ENCODE measurements at regions not wholly inside any gene's neighbourhood (a gene's known extent, or its start where the extent isn't known, plus 50 kb on each side); places are given as distances from the start of the nearest gene placed in this dataset.

DNA sequence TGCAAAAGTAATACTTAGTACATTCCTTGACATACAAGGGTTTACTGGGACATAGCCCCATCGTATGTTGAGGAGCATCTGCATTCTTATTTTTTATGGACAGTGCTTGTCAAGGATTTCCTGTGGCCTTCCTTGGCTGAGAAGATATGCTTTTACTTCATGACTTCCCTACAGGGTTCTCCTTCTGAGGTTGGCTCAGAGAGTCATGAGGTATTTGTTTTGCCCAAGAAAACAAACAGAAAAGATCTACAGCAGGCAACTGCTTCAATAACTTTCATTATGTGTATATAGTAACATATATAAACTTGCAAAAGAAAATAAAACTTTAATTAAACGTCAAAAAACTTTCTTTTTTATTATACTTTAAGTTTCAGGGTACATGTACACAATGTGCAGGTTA, 577.2 kb upstream of the SEMA3D start:
- Histone ChIP-seq H3K9me3 (ENCODE audit: insufficient read depth, low read length) (no peaks in the 10 kb centered on the region), H3K27me3 (ENCODE audit: insufficient read depth, insufficient read length) (no peaks in the 10 kb centered on the region), H3K4me3 (ENCODE audit: insufficient read length, low read depth) (no peak overlapping the region), H3K36me3 (ENCODE audit: insufficient read depth, insufficient read length, low read length) (no peaks in the 10 kb centered on the region), H3K4me1 (ENCODE audit: insufficient read depth, insufficient read length) (no peaks in the 10 kb centered on the region), H3K9ac (ENCODE audit: insufficient read length, low read depth) (no peak overlapping the region)
- no peak for TF ChIP-seq SUZ12 (IDR thresholded peaks at IDR 0.05; ENCODE audit: extremely low read depth, insufficient read depth, insufficient read length)
- TF ChIP-seq YY1 (IDR thresholded peaks at IDR 0.05; ENCODE audit: insufficient read depth, insufficient read length): no peak
- no peak for TF ChIP-seq ZNF274 (IDR thresholded peaks at IDR 0.05; ENCODE audit: low read depth, low read length)
- no peak for DNase-seq (ENCODE audit: low read depth, low spot score)

DNA sequence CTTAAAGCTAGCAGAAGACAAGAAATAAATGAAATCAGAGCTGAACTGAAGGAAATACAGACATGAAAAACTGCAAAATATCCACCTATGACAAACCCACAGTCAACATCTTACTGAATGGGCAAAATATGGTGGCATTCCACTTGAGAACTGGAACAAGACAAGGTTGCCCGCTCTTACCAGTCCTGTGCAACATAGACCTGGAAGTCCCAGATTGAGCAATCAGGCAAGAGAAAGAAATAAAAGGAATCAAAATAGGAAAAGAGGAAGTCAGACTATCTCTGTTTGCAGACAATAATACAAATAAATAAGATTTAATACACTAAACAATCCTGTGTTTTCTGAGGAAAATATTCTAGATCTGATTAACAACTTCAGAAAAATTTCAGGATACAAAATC, 570.5 kb upstream of the SEMA3D start:
- Histone ChIP-seq H3K4me3 (ENCODE audit: insufficient read length, low read depth) (no peak overlapping the region), H3K9ac (ENCODE audit: insufficient read length, low read depth) (no peak overlapping the region)
- TF ChIP-seq ZNF274 (IDR thresholded peaks at IDR 0.05; ENCODE audit: low read depth, low read length) (no peak), SUZ12 (IDR thresholded peaks at IDR 0.05; ENCODE audit: extremely low read depth, insufficient read depth, insufficient read length) (no peak), YY1 (IDR thresholded peaks at IDR 0.05; ENCODE audit: insufficient read depth, insufficient read length) (no peak)

DNA sequence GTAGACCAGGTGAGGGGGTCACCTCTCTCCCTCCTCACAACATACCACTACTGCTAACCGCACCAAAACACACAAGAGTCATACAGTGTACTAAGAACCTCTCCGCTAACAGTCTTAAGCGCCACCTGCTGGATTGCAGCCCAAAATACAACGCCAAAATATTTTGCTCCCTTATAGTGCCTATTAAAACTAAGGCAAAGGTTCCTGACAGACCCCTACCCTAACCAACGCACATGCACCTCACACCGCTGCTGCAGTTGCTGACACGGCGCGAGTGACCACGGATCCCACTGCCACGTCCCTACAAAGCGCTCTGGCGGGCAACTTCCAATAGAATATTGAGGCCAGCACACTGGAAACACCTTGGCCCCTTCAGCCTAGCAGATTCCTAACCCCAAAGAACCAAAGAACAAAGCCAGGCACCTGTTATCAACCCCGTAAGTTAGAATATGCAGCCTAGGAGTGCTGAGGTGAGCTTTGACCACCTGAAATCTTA, 563.6 kb upstream of the SEMA3D start:
- DNase-seq (ENCODE audit: low read depth, low spot score): peak; percentile 43
- TF ChIP-seq SUZ12 (IDR thresholded peaks at IDR 0.05; ENCODE audit: extremely low read depth, insufficient read depth, insufficient read length): no peak
- TF ChIP-seq YY1 (IDR thresholded peaks at IDR 0.05; ENCODE audit: insufficient read depth, insufficient read length): no peak
- no peak for TF ChIP-seq ZNF274 (IDR thresholded peaks at IDR 0.05; ENCODE audit: low read depth, low read length)
- H3K27me3 ChIP-seq (ENCODE audit: insufficient read depth, insufficient read length): no peaks in the 10 kb centered on the region

More for the DNA sequence above, 570.5 kb upstream of the SEMA3D start:
- H3K9me3 ChIP-seq (ENCODE audit: insufficient read depth, low read length): no peaks in the 10 kb centered on the region
- DNase-seq (ENCODE audit: low read depth, low spot score): no peak
- no peaks in the 10 kb centered on the region for H3K27me3 ChIP-seq (ENCODE audit: insufficient read depth, insufficient read length)
- H3K36me3 ChIP-seq (ENCODE audit: insufficient read depth, insufficient read length, low read length): no peaks in the 10 kb centered on the region
- H3K4me1 ChIP-seq (ENCODE audit: insufficient read depth, insufficient read length): no peaks in the 10 kb centered on the region

DNA sequence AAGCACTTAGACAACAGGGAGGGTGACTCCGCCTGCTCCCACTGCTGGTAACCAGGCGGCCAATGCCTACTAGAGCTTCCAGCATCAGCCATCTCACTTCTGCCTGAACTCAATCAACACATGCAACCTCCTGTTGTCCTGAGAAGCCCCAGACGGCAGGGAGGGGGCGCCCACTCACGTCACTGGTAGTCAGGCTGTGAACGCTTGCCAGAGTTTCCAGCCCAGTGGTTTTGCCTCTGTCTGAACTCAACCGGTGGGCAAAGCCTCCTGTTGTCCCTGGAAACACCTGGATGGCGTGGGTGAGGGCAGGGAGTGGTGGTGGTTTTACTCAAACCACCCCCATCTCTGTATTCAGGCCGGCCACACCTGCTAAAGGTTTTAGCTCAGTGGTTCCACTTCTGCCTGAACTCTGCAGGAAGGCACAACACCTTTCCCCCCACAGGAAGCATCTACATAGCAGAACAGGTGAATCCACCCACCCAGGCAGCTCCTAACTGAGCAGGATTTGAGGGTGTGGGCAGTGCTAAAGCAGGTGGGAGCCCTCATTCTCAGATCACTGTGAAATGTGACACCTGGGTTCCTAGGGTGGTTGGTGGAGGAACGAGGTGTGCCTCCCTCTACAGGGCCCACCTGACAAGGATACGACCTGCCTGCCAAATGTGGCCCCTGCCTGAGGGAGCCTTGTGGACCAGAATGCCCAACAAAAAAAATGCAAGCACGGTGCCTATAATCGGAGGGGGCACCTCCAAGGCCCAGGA, 563.0 kb upstream of the SEMA3D start:
- H3K27me3 ChIP-seq (ENCODE audit: insufficient read depth, insufficient read length): no peaks in the 10 kb centered on the region

More for the DNA sequence above, 563.6 kb upstream of the SEMA3D start:
- H3K4me3 ChIP-seq (ENCODE audit: insufficient read length, low read depth): no peak overlapping the region
- H3K4me1 ChIP-seq (ENCODE audit: insufficient read depth, insufficient read length): no peaks in the 10 kb centered on the region
- H3K9ac ChIP-seq (ENCODE audit: insufficient read length, low read depth): no peak overlapping the region
- H3K36me3 ChIP-seq (ENCODE audit: insufficient read depth, insufficient read length, low read length): no peaks in the 10 kb centered on the region
- peaks cover 6% of the 10 kb centered on the region; the same call in 1 of the 2 replicates for H3K9me3 ChIP-seq (ENCODE audit: insufficient read depth, low read length)

DNA sequence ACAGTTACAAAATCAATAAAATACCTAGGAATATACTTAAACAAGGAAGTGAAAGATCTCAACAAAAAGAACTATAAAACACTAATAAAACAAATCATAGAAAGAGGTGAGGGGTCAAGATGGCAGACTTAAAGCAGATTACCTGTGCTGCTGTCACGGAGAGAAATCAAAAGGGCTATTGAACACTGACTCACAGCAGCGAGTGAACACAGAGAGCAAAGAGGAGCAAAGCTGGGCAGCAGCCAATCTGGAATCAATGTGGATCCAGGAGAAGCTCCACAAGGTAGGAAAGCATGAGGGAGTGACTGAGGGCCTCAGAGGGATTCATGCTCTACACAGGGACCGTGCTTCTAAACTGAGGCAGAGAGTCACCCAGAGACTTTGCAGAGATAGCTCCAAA, 562.0 kb upstream of the SEMA3D start:
- TF ChIP-seq YY1 (IDR thresholded peaks at IDR 0.05; ENCODE audit: insufficient read depth, insufficient read length) (no peak), ZNF274 (IDR thresholded peaks at IDR 0.05; ENCODE audit: low read depth, low read length) (no peak), SUZ12 (IDR thresholded peaks at IDR 0.05; ENCODE audit: extremely low read depth, insufficient read depth, insufficient read length) (no peak)

More for the DNA sequence above, 563.0 kb upstream of the SEMA3D start:
- Histone ChIP-seq H3K9me3 (ENCODE audit: insufficient read depth, low read length) (peaks cover 12% of the 10 kb centered on the region; the same call in 1 of the 2 replicates), H3K9ac (ENCODE audit: insufficient read length, low read depth) (no peak overlapping the region), H3K4me1 (ENCODE audit: insufficient read depth, insufficient read length) (no peaks in the 10 kb centered on the region), H3K4me3 (ENCODE audit: insufficient read length, low read depth) (no peak overlapping the region), H3K36me3 (ENCODE audit: insufficient read depth, insufficient read length, low read length) (no peaks in the 10 kb centered on the region)
- no peak for DNase-seq (ENCODE audit: low read depth, low spot score)
- TF ChIP-seq ZNF274 (IDR thresholded peaks at IDR 0.05; ENCODE audit: low read depth, low read length): no peak
- no peak for TF ChIP-seq SUZ12 (IDR thresholded peaks at IDR 0.05; ENCODE audit: extremely low read depth, insufficient read depth, insufficient read length)
- TF ChIP-seq YY1 (IDR thresholded peaks at IDR 0.05; ENCODE audit: insufficient read depth, insufficient read length): no peak

DNA sequence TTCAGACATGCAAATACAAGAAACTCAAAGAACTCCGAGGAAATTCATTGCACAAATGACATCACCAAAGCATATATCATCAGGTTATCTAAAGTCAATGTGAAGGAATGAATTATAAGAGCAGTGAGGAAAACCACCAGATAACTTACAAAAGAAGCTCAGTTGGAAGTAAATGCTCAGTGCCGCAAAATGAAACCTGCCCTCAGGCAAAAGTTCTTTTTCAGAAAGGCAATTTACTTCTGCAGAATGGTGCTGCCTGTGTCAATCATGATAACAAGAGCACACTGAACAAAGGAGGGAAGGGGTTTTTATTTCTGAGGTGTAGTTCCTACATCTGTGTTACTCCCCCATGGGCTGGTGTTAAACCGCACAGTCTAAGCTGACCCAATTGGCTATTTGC, 550.6 kb upstream of the SEMA3D start:
- Histone ChIP-seq H3K27me3 (ENCODE audit: insufficient read depth, insufficient read length) (no peaks in the 10 kb centered on the region), H3K4me1 (ENCODE audit: insufficient read depth, insufficient read length) (no peaks in the 10 kb centered on the region), H3K4me3 (ENCODE audit: insufficient read length, low read depth) (no peak overlapping the region), H3K36me3 (ENCODE audit: insufficient read depth, insufficient read length, low read length) (no peaks in the 10 kb centered on the region), H3K9ac (ENCODE audit: insufficient read length, low read depth) (no peak overlapping the region), H3K9me3 (ENCODE audit: insufficient read depth, low read length) (peaks cover 12% of the 10 kb centered on the region; the same call in 1 of the 2 replicates)
- DNase-seq (ENCODE audit: low read depth, low spot score): no peak
- TF ChIP-seq ZNF274 (IDR thresholded peaks at IDR 0.05; ENCODE audit: low read depth, low read length) (no peak), YY1 (IDR thresholded peaks at IDR 0.05; ENCODE audit: insufficient read depth, insufficient read length) (no peak), SUZ12 (IDR thresholded peaks at IDR 0.05; ENCODE audit: extremely low read depth, insufficient read depth, insufficient read length) (no peak)

More for the DNA sequence above, 562.0 kb upstream of the SEMA3D start:
- H3K9me3 ChIP-seq (ENCODE audit: insufficient read depth, low read length): peaks cover 12% of the 10 kb centered on the region; the same call in 1 of the 2 replicates
- DNase-seq (ENCODE audit: low read depth, low spot score): no peak
- H3K9ac ChIP-seq (ENCODE audit: insufficient read length, low read depth): no peak overlapping the region
- H3K4me3 ChIP-seq (ENCODE audit: insufficient read length, low read depth): no peak overlapping the region
- no peaks in the 10 kb centered on the region for H3K4me1 ChIP-seq (ENCODE audit: insufficient read depth, insufficient read length)
- no peaks in the 10 kb centered on the region for H3K27me3 ChIP-seq (ENCODE audit: insufficient read depth, insufficient read length)
- H3K36me3 ChIP-seq (ENCODE audit: insufficient read depth, insufficient read length, low read length): no peaks in the 10 kb centered on the region

DNA sequence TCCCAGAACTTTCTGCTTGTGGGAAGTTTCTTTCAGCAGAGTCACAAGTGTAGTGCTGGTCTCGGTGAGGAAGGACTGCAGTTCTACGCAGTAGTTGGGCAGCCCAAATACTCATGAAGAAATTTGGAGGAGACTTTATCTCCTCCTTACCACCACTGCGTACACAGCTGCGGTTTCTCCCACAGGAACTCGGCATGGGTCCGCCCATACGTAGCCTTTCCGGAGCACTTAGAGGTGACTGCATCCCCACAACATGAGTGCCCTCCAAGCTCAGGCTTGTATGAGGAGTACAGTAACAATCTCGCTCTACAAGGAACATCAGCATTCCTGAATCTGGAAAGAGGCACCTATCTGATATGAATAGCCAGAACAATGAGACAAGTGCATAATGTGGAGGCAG, 549.2 kb upstream of the SEMA3D start:
- no peak for DNase-seq (ENCODE audit: low read depth, low spot score)

More for the DNA sequence above, 549.2 kb upstream of the SEMA3D start:
- no peaks in the 10 kb centered on the region for H3K4me1 ChIP-seq (ENCODE audit: insufficient read depth, insufficient read length)
- no peaks in the 10 kb centered on the region for H3K36me3 ChIP-seq (ENCODE audit: insufficient read depth, insufficient read length, low read length)
- no peaks in the 10 kb centered on the region for H3K27me3 ChIP-seq (ENCODE audit: insufficient read depth, insufficient read length)
- TF ChIP-seq ZNF274 (IDR thresholded peaks at IDR 0.05; ENCODE audit: low read depth, low read length) (no peak), SUZ12 (IDR thresholded peaks at IDR 0.05; ENCODE audit: extremely low read depth, insufficient read depth, insufficient read length) (no peak), YY1 (IDR thresholded peaks at IDR 0.05; ENCODE audit: insufficient read depth, insufficient read length) (no peak)
- peaks cover 12% of the 10 kb centered on the region; the same call in 1 of the 2 replicates for H3K9me3 ChIP-seq (ENCODE audit: insufficient read depth, low read length)
- no peak overlapping the region for H3K4me3 ChIP-seq (ENCODE audit: insufficient read length, low read depth)
- no peak overlapping the region for H3K9ac ChIP-seq (ENCODE audit: insufficient read length, low read depth)
